HEK293 (cell line): ENCODE measurements at regions not wholly inside any gene's neighbourhood (a gene's known extent, or its start where the extent isn't known, plus 50 kb on each side); places are given as distances from the start of the nearest gene placed in this dataset.

ENCODE experiments used
- KLF9 ChIP-seq: fragments of 450-650 bp; formaldehyde crosslinking; IDR thresholded peaks from 2 replicates; pipeline ENCODE4 v1.5.1; 2016; ENCODE audit warnings: missing biosample characterization, missing genetic modification characterization, low read depth
- ZNF138 ChIP-seq: fragments of 450-650 bp; formaldehyde crosslinking; IDR thresholded peaks from 2 replicates; pipeline ENCODE4 v1.5.1; 2016; ENCODE audit warnings: missing biosample characterization, missing genetic modification characterization, borderline replicate concordance
- TF ChIP-seq, protein P1 (sequence below): fragments of 450-650 bp; formaldehyde crosslinking; IDR thresholded peaks from 2 replicates; pipeline ENCODE4 v1.5.1; 2016; ENCODE audit warnings: missing biosample characterization, missing genetic modification characterization

DNA sequence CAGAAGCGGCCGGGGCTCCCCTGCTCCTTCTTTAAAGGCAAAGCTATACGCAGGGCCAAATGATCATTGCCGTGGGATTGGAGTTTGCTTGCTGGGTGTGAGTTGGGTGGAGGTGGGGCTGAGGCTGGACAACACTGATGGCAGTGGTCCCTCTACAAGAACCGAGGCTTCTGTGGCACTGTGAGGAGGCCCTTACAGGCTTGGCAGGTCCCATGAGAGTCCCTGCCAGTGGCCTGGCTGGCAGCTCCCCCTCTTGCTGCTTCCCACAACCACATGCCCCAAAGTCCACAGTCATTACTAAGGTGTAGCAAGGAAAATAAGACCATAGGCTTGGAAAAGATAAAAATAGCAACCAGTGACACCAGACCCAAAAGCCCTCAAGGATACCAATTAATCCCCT lies 98.4 kb downstream of the ANKRD10 start:
- TF ChIP-seq ZNF138 (tag by site-specific recombination) (no peak), KLF9 (tag by site-specific recombination) (no peak)
- TF ChIP-seq, protein P1, sequence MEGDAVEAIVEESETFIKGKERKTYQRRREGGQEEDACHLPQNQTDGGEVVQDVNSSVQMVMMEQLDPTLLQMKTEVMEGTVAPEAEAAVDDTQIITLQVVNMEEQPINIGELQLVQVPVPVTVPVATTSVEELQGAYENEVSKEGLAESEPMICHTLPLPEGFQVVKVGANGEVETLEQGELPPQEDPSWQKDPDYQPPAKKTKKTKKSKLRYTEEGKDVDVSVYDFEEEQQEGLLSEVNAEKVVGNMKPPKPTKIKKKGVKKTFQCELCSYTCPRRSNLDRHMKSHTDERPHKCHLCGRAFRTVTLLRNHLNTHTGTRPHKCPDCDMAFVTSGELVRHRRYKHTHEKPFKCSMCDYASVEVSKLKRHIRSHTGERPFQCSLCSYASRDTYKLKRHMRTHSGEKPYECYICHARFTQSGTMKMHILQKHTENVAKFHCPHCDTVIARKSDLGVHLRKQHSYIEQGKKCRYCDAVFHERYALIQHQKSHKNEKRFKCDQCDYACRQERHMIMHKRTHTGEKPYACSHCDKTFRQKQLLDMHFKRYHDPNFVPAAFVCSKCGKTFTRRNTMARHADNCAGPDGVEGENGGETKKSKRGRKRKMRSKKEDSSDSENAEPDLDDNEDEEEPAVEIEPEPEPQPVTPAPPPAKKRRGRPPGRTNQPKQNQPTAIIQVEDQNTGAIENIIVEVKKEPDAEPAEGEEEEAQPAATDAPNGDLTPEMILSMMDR (tag by site-specific recombination): no peak
